NB4 (cell line): ENCODE measurements at regions not wholly inside any gene's neighbourhood (a gene's known extent, or its start where the extent isn't known, plus 50 kb on each side); places are given as distances from the start of the nearest gene placed in this dataset.
"Not testable (repeated sequence)": the region's sequence is repeated elsewhere in the genome, so short reads cannot be mapped to it uniquely, and the experiment has no call there.

Source experiments
- DNase-seq: peaks from one replicate; pipeline ENCODE4 v3.0.0; 2010; ENCODE audit warnings: low read depth
- H3K4me3 ChIP-seq: one replicate; pipeline ENCODE4 v1.5.1; 2011; ENCODE audit warnings: mild to moderate bottlenecking, low read depth, low read length, moderate library complexity
- CTCF ChIP-seq: IDR thresholded peaks from one replicate; pipeline ENCODE4 v1.5.1; 2012; ENCODE audit warnings: low read depth, low read length
- MAX ChIP-seq: IDR thresholded peaks from 2 replicates; pipeline ENCODE4 v1.6.1; 2011; ENCODE audit warnings: low read depth, low read length
- MYC ChIP-seq: IDR thresholded peaks from 2 replicates; pipeline ENCODE4 v1.6.1; 2011; ENCODE audit warnings: low read depth, low read length
- POLR2A ChIP-seq: IDR thresholded peaks from 2 replicates; pipeline ENCODE4 v1.6.1; 2011; ENCODE audit warnings: mild to moderate bottlenecking; ENCODE audit not compliant: insufficient read length; ENCODE audit errors: extremely low read depth

- TF ChIP-seq MYC (no peak), MAX (no peak), CTCF (no peak), POLR2A (no peak)
- no peak overlapping the region for H3K4me3 ChIP-seq
- DNase-seq = no peak
These were observed 77.4 kb upstream of the ANKRD28 start for GRCh38 chr3:15875016-15875689.

- DNase-seq = no peak
- no peak overlapping the region for H3K4me3 ChIP-seq
- TF ChIP-seq MAX (no peak), CTCF (no peak)
These were observed 78.9 kb upstream of the ANKRD28 start for GRCh38 chr3:15876669-15877068.

- TF ChIP-seq POLR2A (no peak), CTCF (no peak), MAX (no peak), MYC (no peak)
- DNase-seq = no peak
- no peak overlapping the region for H3K4me3 ChIP-seq
These were observed 80.0 kb upstream of the ANKRD28 start for GRCh38 chr3:15877813-15878212.

GRCh38 chr3:15879787-15880186, 82.0 kb upstream of the ANKRD28 start:
- not testable (repeated sequence) for DNase-seq, H3K4me3 ChIP-seq

- no peak overlapping the region for H3K4me3 ChIP-seq
- TF ChIP-seq CTCF (no peak), MYC (no peak), MAX (no peak), POLR2A (no peak)
- no peak for DNase-seq
These were observed 84.8 kb upstream of the ANKRD28 start for GRCh38 chr3:15882577-15882976.

GRCh38 chr3:15884132-15884531, 86.4 kb upstream of the ANKRD28 start:
- DNase-seq = no peak
- H3K4me3 ChIP-seq = no peak overlapping the region
- no peak for TF ChIP-seq POLR2A
- no peak for TF ChIP-seq MYC
- TF ChIP-seq MAX = no peak
- TF ChIP-seq CTCF = no peak
